OCI-LY7 (cell line): ENCODE measurements at regions not wholly inside any gene's neighbourhood (a gene's known extent, or its start where the extent isn't known, plus 50 kb on each side); places are given as distances from the start of the nearest gene placed in this dataset.

Experiments used
- BruUV-seq: library from RNA; stranded (reverse); fragments of 400-500 nt; replicated peaks from 2 replicates; lab custom pipeline; 2021; lab: Mats Ljungman, UMichigan
- CTCF ChIA-PET: fragments of 300-600 bp; sonication (Branson Sonifier 250); formaldehyde crosslinking; loops from one replicate; lab custom pipeline; 2022; ENCODE audit warnings: antibody characterized with exemption; ENCODE audit not compliant: unreplicated experiment; lab: Charles Lee
- POLR2A ChIA-PET: fragments of 300-600 bp; sonication (Branson Sonifier 250); formaldehyde crosslinking; loops from one replicate; lab custom pipeline; 2022; ENCODE audit warnings: antibody characterized with exemption; lab: Charles Lee
- DNase-seq: peaks from one replicate; pipeline ENCODE4 v3.0.0-alpha.2; 2015; ENCODE audit warnings: low spot score
- H2AFZ ChIP-seq: fragments of 200-600 bp; sonication (generic), shearing (Covaris generic); 2 replicates; pipeline ENCODE4 v1.6.1; 2014; ENCODE audit warnings: mild to moderate bottlenecking, antibody characterized with exemption, low read length, moderate library complexity
- H3K27ac ChIP-seq: fragments of 200-600 bp; sonication (generic); 2 replicates; pipeline ENCODE4 v1.5.1; 2014; ENCODE audit warnings: mixed run types, low read depth, mild to moderate bottlenecking, moderate library complexity, low read length, inconsistent platforms; ENCODE audit not compliant: poor library complexity, severe bottlenecking
- H3K36me3 ChIP-seq: fragments of 200-600 bp; sonication (generic); 2 replicates; pipeline ENCODE4 v1.6.1; 2014; ENCODE audit warnings: mild to moderate bottlenecking, antibody characterized with exemption, low read length, moderate library complexity, mixed read lengths; ENCODE audit not compliant: insufficient read depth
- H3K4me1 ChIP-seq: fragments of 200-600 bp; sonication (generic); 2 replicates; pipeline ENCODE4 v1.5.1; 2014; ENCODE audit warnings: mild to moderate bottlenecking, low read length; ENCODE audit not compliant: insufficient read depth, poor library complexity, severe bottlenecking
- H3K4me2 ChIP-seq: fragments of 200-600 bp; sonication (generic); 2 replicates; pipeline ENCODE4 v1.6.1; 2014; ENCODE audit warnings: mild to moderate bottlenecking, low read length
- H3K4me3 ChIP-seq: fragments of 200-600 bp; sonication (generic); 2 replicates; pipeline ENCODE4 v1.5.1; 2014; ENCODE audit warnings: mild to moderate bottlenecking, low read depth, low read length; ENCODE audit not compliant: poor library complexity, severe bottlenecking
- H3K79me2 ChIP-seq: fragments of 200-600 bp; sonication (generic); 2 replicates; pipeline ENCODE4 v1.6.1; 2016; ENCODE audit warnings: low read depth, mild to moderate bottlenecking, low read length, moderate library complexity, mixed read lengths; ENCODE audit not compliant: insufficient read depth
- H3K9me2 ChIP-seq: fragments of 200-600 bp; sonication (generic); 2 replicates; pipeline ENCODE4 v1.6.1; 2016; ENCODE audit warnings: mild to moderate bottlenecking, low read length, mixed read lengths; ENCODE audit not compliant: insufficient read depth
- H3K9me3 ChIP-seq: fragments of 200-600 bp; sonication (generic); 2 replicates; pipeline ENCODE4 v1.6.1; 2014; ENCODE audit warnings: mild to moderate bottlenecking, mixed run types, low read length, mixed read lengths
- H4K20me1 ChIP-seq: fragments of 200-600 bp; sonication (generic); 2 replicates; pipeline ENCODE4 v1.6.1; 2014; ENCODE audit warnings: mild to moderate bottlenecking, antibody characterized with exemption, low read length, moderate library complexity, mixed read lengths; ENCODE audit not compliant: insufficient read depth
- EZH2phosphoT487 ChIP-seq: fragments of 200-600 bp; sonication (generic); IDR thresholded peaks from 2 replicates; pipeline ENCODE4 v1.6.1; 2018; ENCODE audit warnings: low read depth, borderline replicate concordance, mild to moderate bottlenecking, mixed run types, antibody characterized with exemption, low read length, moderate library complexity, mixed read lengths
- intact Hi-C: fragments of 100-400 bp; cut with micrococcal nuclease; formaldehyde crosslinking; loops from one replicate; pipeline ENCODE4 v1.10.0; 2022; ENCODE audit not compliant: unreplicated experiment
- TF ChIP-seq, protein P1 (sequence below): fragments of 200-600 bp; sonication (generic); conservative IDR thresholded peaks from 2 replicates; pipeline ENCODE4 v1.5.1; 2014; ENCODE audit warnings: mild to moderate bottlenecking, antibody characterized with exemption, low read length, moderate library complexity, mixed read lengths

DNA sequence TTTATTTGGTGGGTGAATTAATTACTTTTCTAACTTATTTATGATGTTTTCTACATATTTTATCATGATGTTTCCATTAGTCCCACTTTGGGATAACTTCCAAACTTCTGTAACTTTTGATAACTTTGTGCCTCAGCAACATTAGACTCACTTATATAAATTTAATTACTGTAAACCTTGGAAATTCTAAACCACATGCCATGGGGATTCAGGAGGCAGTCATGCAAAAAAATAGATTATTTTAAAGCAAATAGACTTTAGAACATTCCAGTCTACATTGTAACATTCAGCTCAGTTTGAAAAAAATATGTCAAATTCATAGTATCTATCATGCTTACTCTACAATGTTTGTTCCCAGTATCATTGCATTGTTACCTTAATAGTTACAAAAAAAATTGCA, 728.5 kb upstream of the NRXN1 start:
- intact Hi-C loops: no loop called here
- no peak for DNase-seq
- Histone ChIP-seq H3K4me1 (no peaks in the 10 kb centered on the region), H3K27ac (no peak overlapping the region), H3K9me3 (no peaks in the 10 kb centered on the region), H3K36me3 (no peaks in the 10 kb centered on the region), H3K4me3 (no peak overlapping the region), H4K20me1 (no peaks in the 10 kb centered on the region), H3K79me2 (no peaks in the 10 kb centered on the region), H3K9me2 (no peaks in the 10 kb centered on the region), H3K4me2 (no peak overlapping the region), H2AFZ (no peak overlapping the region)
- POLR2A ChIA-PET: interaction anchor here (1.3 kb wide), 1 partner anchor 14 kb away, joined by 3 read pairs; no protein-coding TSS in a partner anchor
- BruUV-seq: no TSS peak
- CTCF ChIA-PET: no interaction called here
- TF ChIP-seq EZH2phosphoT487: no peak

DNA sequence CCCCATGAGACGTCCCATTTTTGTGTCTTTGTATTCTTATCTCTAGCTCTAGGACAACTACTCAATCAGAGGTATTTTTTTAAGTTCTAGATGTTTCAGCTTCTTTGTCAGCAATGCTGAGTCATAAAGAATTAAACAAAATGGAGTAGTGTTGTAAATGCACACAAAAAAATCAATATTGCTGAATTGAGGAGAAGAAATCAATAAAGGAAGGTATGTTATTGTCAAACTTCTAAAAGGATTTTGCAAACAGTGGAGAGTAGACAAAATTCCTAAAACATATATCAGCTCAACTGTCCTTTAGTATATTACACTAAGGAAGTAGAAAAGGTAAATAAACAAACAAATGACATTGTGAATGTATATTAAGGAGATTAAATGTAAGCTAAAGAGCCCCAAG, 726.1 kb upstream of the NRXN1 start:
- Histone ChIP-seq H3K4me2 (no peak overlapping the region), H3K4me3 (no peak overlapping the region), H4K20me1 (no peaks in the 10 kb centered on the region), H3K4me1 (no peaks in the 10 kb centered on the region), H3K36me3 (no peaks in the 10 kb centered on the region), H3K27ac (no peak overlapping the region), H2AFZ (no peak overlapping the region), H3K79me2 (no peaks in the 10 kb centered on the region), H3K9me3 (no peaks in the 10 kb centered on the region), H3K9me2 (no peaks in the 10 kb centered on the region)
- DNase-seq: no peak
- POLR2A ChIA-PET: no interaction called here
- BruUV-seq: no TSS peak
- CTCF ChIA-PET: no interaction called here
- TF ChIP-seq EZH2phosphoT487: no peak
- TF ChIP-seq, protein P1, sequence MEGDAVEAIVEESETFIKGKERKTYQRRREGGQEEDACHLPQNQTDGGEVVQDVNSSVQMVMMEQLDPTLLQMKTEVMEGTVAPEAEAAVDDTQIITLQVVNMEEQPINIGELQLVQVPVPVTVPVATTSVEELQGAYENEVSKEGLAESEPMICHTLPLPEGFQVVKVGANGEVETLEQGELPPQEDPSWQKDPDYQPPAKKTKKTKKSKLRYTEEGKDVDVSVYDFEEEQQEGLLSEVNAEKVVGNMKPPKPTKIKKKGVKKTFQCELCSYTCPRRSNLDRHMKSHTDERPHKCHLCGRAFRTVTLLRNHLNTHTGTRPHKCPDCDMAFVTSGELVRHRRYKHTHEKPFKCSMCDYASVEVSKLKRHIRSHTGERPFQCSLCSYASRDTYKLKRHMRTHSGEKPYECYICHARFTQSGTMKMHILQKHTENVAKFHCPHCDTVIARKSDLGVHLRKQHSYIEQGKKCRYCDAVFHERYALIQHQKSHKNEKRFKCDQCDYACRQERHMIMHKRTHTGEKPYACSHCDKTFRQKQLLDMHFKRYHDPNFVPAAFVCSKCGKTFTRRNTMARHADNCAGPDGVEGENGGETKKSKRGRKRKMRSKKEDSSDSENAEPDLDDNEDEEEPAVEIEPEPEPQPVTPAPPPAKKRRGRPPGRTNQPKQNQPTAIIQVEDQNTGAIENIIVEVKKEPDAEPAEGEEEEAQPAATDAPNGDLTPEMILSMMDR: no peak
- intact Hi-C loops: no loop called here

DNA sequence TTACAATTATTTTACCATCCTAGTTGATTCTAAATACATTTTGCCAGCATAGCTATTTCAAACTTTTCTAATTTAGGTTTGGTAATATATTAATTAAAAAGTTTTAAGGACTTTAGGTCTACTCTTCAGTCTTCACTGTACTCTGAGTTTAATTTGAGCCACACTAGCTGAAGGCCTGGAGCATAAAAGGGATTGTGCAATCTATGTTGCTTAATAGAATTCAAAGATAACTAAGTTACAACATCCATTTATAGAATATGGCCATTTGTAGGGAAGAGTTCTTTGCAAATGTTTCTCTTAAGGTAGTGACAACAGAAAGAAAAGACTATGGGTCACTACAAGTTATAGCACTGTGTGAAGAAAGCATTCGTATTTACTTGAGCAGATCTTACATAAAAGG, 702.2 kb upstream of the NRXN1 start:
- Histone ChIP-seq H3K9me3 (no peaks in the 10 kb centered on the region), H3K36me3 (no peaks in the 10 kb centered on the region), H4K20me1 (no peaks in the 10 kb centered on the region), H3K27ac (no peak overlapping the region), H3K4me1 (no peaks in the 10 kb centered on the region), H3K4me2 (no peak overlapping the region), H3K79me2 (no peaks in the 10 kb centered on the region), H3K9me2 (no peaks in the 10 kb centered on the region), H3K4me3 (no peak overlapping the region), H2AFZ (no peak overlapping the region)
- no peak for DNase-seq
- BruUV-seq: no TSS peak
- intact Hi-C loops: no loop called here
- ChIA-PET CTCF (no interaction called here), POLR2A (no interaction called here)
- no peak for TF ChIP-seq EZH2phosphoT487

DNA sequence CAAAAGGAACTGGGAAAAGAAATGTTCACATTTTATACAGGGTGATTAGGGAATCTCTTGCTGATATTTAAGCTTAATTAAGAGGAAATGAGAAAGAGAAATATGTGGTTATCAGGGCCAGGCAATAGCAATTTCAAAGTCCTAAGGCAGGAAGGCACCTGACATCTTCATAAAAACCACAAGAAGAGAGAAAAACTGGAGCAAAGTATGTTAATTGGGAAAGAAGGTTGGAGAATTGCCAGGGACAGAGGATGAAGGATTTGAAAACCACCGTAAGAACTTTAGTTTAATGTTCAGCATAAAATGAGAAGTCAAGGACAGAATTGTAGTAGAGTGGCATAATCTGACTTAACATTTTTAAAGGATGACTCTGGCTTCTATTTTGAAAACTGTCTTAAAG, 691.8 kb upstream of the NRXN1 start:
- ChIA-PET CTCF (no interaction called here), POLR2A (no interaction called here)
- no peak overlapping the region for H2AFZ ChIP-seq
- no peak overlapping the region for H3K27ac ChIP-seq
- no peaks in the 10 kb centered on the region for H3K36me3 ChIP-seq
- no peak for TF ChIP-seq EZH2phosphoT487
- TF ChIP-seq, protein P1: no peak
- no peak for DNase-seq
- no peaks in the 10 kb centered on the region for H3K79me2 ChIP-seq
- H3K9me2 ChIP-seq: no peaks in the 10 kb centered on the region
- no peaks in the 10 kb centered on the region for H4K20me1 ChIP-seq
- BruUV-seq: no TSS peak
- no peaks in the 10 kb centered on the region for H3K9me3 ChIP-seq
- no peaks in the 10 kb centered on the region for H3K4me1 ChIP-seq
- intact Hi-C loops: no loop called here
- H3K4me2 ChIP-seq: no peak overlapping the region
- H3K4me3 ChIP-seq: no peak overlapping the region
